ENCODE measurements at regions not wholly inside any gene's neighbourhood (a gene's known extent, or its start where the extent isn't known, plus 50 kb on each side); places are given as distances from the start of the nearest gene placed in this dataset.

DNA sequence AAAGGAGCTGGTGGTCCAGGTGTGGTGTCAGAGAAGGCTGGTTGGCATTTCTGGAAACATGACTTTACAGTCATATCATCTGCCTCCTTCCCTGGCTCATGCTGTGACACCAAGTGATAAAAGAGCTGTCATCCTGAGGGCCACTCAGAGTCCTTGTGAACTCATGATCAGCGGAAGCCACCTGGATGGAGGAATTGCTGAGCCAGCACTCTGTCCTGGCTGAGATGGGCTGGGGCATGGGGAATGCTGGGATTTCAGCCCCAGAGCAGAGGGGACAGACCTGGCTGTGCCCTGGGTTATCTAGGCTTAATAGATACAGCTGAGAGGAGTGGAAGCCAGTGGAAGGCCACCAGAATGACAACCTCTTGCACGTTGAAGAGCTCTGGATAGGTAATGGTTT is 214.3 kb downstream of the DHX35 start:
- no peak for DNase-seq (ENCODE audit: low read depth in 4 of 4, low spot score in 3 of 4)

DNA sequence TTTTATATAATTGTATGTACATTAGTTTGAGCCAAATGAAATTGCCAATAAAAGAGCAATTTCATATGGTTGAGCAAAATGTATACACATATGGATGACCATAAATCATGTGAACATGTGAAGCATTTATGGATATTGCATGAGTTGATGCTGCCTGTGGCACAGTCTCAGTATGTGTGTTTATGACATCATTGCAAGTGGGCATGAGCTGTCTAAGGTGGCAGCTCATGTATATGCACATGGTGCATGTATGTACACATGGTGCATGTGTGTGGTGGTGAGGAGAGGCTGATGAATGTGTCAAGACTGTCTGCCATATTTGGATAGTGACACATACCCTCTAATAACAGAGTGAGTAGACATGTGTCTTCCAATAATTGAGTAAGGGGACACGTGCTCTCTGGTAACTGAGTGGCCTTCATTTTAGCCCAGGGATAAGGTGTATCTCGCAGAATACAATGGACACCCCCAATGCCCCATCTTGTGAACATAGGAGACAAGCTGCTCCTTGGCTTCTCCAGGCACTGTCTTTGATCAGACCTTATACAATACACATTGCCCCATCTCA is 208.8 kb downstream of the DHX35 start:
- no peak for DNase-seq (ENCODE audit: low read depth in 4 of 4, low spot score in 3 of 4)

DNA sequence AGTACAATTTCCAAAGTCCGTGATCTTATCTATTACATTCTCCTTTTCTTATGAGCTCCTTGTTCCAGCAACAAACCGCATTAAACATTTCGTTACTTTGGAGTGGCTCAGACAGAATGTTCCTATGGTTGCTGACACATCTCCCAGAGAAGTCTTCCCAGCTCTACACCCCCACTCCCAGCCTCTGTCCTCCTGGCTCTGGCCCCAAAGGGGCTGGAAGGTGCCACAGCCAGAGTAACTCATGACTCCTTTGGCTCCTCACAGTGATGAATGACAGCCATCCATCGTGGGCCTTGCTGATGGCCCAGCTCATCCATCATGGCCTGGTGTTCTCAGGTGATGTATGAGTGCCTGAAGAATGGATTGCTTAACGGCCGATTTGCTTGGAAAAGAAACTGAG is 203.0 kb downstream of the DHX35 start:
- no peak for DNase-seq (ENCODE audit: low read depth in 4 of 4, low spot score in 3 of 4)

DNA sequence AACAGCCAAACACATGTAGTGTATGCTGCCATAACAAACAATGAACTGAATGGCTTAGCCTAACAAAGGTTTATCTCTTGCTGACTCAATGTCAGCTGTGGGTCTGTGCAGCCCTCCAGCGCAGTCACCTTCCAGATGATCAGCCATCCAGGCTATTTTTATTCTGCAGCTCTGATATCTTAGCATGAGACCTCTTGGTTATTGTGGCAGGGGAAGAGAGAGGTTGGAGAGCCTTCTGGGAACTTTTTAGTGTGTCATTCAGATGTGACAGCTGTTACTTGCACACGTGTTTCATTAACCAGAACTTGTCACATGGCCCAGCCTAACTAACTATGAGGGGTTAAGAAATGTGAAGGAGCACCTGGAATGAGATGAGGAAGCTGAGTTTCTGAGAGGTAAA is 202.5 kb downstream of the DHX35 start:
- no peak for DNase-seq (ENCODE audit: low read depth in 4 of 4, low spot score in 3 of 4)

DNA sequence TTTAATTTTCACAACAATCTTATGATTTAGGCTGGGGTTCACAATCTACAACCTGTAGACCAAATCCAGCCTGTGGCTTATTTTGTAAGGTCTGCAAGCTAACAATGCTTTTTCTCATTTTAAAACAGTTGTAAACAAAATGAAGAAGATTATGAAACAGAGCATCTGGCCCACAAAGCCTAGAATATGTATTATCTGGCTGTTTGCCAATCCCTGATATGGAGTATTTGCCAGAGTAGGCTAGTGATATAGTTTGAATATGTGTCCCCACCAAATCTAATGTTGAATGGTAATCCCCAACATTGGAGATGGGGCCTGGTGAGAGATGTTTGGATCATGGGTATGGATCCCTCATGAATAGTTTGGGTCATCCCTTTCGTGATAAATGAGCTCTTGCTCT is 201.8 kb downstream of the DHX35 start:
- no peak for DNase-seq (ENCODE audit: low read depth in 4 of 4, low spot score in 3 of 4)

DNA sequence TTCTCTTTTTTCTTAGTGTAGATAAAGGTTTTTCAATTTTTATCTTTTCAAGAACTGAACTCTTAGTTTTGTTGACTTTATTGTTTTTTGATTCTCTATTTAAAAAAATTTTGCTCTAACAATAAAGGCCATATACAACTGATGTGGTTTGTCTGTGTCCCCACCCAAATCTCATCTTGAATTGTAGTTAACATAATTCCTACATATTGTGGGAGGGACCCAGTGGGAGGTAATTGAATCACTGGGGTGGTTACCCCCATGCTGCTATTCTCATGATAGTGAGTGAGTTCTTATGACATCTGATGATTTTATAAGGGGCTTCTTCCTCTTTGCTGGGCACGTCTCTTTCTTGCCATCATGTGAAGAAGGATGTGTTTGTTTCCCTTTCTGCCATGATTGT is 199.8 kb downstream of the DHX35 start:
- no peak for DNase-seq (ENCODE audit: low read depth in 4 of 4, low spot score in 3 of 4)

DNA sequence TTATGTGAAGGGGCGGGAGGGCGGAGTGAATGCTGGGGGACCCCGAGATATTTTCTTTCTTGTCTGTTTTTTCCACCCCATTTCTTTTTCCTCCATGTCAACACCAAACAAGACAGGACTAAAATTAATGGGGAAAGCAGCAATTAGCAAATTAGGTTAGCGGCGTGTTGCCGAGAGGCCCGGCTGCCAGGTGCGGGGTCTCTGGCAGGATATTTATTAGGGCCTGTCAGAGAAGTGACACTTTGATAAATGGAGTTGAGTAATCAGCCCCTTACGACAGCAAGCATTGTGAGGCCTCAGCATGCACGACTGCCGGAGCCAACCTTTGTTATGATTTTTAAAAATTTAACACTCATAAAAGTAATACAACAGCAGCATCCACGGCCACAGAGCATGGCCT is 193.8 kb downstream of the DHX35 start:
- DNase-seq (ENCODE audit: low read depth in 4 of 4, low spot score in 3 of 4): no peak

DNA sequence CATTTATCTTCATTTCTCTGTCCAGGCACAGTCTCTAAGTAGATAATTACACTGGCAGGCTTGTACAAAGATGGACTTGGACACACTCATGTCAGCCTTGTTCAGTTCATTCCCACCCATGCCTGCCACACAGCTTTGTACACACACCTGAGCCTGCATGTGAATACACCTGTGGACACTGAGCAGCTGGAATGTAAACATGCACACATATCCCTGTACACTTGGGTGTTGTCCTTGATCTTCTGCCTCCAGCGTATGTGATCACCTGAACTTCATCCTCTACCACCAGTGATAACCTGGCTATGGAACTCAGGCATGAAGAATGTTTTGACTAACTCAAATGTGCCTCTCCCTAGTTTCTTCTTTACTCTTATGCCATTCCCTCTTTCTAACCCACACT is 190.6 kb downstream of the DHX35 start:
- no peak for DNase-seq (ENCODE audit: low read depth in 4 of 4, low spot score in 3 of 4)

DNA sequence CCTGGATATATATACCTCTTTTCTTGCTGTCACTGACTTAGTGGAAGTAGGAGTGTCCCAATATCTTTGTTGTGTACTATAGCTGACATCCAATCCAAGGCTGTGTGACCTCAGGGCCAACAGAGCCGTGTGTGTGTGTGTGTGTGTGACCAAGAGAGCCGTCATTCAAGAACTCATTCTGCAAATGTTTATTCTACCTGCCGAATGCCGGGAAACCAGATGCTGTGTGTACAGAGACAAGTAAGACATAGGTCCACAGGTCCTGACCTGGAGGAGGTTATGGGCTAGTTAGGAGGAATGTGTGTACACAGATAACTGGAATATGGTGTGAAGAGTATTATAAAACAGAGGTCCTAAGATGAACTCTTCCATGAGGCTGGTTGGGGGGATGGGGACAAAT is 190.0 kb downstream of the DHX35 start:
- peak in 3 of 4 donors; percentile 9 to 48 (median 43) for DNase-seq (ENCODE audit: low read depth in 4 of 4, low spot score in 3 of 4)

DNA sequence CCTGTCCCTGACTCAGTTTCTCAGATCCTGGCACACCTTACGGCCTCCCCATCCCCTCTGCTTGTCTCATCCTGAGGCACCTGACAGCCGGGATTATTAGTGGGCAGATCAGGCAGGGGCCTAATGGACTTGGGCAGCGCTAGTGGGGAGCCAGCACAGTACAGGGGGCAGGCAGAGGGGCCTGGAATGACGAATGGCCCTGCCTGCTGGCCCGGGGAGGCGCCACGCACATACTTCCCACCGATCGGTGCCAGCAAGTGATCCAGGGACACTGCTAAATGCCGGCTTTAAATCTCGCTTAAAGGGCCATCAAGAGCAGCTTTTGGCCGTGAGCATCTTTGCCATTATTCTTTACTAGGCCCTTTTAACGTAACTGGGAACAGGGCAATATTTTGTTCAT is 188.4 kb downstream of the DHX35 start:
- no peak for DNase-seq (ENCODE audit: low read depth in 4 of 4, low spot score in 3 of 4)

DNA sequence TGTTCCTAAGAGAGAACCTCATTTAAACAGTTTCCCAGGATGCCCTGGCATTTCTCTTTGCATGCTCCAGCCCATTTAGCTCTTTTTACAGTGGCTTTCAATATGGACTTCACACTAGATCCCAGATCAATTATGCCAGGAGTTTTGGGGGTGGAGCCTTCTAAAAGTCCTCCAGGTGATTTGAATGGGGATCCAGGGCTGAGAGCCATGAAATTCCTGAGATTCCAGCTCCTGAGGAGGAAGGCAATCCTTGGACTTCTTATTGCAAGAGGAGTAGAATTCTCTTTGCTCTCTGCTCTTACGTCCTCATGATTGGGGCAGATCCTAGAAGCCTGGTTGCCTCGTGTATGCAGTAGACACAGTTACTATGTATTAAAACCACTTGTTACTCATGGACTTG is 184.2 kb downstream of the DHX35 start:
- no peak for DNase-seq (ENCODE audit: low read depth in 4 of 4, low spot score in 3 of 4)

DNA sequence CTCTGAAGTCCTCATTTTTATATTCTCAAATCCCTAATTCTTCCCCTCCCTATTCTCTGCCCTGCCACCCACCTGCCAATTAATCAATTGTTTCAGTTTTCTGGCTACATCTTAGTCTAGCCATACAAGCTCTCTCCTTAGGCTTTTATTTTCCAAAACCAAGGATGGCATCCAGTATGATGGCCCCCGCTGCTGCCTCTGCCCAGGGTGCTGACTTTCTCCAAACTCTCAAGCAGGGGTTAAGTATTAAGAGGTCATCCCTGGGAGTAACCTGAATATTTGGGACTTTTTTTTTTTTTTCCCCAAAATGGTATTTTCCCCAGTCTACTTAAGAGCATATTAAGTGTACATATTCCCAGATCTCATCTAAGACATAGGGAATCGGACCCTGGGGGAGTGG is 183.8 kb downstream of the DHX35 start:
- DNase-seq (ENCODE audit: low read depth in 4 of 4, low spot score in 3 of 4): no peak

DNA sequence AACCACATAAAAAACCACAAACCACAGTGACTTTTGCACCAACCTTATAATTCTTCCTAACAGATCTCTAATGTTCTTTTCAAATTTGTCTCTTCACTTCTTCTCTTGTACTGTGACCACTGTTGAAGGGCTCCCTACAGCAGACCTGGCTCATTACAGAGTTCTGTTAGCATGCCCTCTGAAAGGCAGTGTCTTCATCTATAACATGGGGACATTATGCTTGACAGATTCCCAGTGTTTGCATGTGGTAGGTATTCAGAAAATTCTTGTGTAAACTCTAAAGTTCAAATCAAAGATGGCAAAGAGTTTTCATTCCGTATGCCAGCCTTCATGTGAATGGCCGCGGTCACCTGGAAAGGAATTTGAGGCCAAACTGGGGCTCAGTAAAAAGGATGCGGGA is 182.6 kb downstream of the DHX35 start:
- no peak for DNase-seq (ENCODE audit: low read depth in 4 of 4, low spot score in 3 of 4)

DNA sequence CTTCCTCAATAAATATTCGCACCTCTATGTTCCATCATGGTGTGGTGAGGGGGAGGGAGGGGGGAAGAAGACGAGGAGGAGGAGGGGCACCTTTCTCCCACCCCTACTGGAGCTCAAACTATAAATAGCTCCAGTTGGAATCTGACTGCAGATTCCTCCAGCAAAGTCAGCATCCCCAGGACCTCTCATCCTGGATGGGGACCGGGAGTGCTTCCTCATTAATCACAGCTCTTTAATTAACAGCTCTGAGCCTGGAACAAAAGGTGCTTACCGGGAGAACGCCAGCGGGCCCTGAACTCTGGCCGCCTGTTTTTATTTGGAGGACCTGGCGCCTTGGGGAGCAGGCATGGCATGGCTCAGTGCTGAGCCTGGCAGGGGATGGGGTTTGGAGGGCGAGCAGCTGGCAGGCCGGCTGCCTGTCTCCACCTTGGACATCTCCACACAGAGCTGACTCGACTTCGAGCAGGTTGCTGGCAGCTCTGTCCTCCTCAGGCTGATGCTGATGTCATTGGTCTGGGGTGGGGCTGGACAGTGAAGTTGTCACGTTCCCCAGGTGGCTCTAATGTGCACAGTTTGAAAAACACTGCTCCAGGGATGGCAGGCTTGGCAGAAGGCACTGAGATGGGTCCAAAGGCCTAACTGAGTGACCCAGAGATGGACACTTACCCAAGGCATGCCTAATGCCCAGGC is 180.4 kb downstream of the DHX35 start:
- DNase-seq (ENCODE audit: low read depth in 4 of 4, low spot score in 3 of 4): no peak

DNA sequence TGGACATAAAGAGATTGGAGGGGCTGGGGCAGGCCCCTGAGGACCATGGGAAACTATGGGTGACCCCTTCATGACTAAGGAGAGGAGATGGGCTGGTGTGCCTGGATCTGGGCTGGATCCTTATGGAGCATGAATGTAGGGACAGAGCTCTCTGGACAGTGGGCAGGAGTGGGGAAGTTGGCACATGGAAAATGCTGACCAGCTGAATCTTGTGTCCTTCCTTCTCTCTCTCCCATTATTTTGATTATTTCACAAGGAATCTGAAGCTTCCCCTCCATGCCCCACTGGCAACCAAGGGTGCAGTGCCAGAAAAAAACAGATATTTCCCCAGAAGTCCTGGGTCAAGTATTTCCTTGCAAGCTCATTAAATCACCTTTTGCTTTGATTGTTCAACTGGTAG is 175.2 kb downstream of the DHX35 start:
- DNase-seq (ENCODE audit: low read depth in 4 of 4, low spot score in 3 of 4): no peak

DNA sequence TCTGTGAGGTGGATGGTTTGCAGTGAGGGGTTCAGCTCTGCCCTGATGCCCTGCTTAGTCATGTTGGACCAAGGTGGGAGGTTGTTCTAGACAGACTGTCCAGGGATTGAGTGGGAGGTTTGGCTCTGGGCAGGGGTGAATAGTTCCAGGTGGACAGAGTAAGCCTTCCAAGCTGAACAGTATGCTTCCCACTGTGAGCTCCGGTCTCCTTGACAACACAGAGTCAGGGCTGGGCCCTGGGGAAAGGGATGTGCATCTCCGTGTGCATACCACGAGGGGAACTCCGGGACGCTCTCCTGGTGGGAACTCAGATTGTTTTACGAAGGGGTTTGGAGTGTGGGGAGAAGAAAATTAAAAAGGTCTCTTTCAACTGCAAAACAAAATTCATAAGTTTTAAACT is 174.7 kb downstream of the DHX35 start:
- no peak for DNase-seq (ENCODE audit: low read depth in 4 of 4, low spot score in 3 of 4)

DNA sequence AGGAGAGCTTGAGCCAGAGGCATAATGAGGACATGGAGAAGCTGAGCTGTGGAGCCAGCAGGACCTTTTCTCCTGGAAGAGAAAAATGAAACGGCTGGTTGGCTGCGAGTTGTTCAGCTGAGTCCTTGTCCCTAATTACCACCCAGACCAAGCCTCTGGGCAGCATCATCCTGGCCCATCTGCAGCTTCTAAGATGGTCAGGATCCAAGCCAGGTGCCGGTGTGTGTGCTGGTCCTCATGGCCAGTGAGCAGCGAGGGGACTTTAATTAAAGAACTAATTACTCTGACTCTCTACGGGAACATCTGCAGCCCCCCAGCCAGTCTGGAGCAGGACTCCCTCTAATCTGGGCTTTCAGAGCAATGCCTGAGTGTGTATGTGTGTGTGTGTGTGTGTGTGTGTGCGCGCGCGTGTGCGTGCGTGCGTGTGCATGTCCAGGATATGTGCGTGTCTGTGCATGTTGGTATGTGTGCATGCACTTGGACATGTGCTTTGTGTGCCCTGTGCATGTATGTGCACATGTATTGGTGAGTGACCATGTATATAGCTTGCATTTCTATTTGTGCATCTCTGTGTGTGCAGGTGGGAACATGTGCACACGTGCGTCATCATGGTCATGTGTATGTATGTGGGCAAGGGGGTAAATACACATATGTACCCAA is 173.9 kb downstream of the DHX35 start:
- no peak for DNase-seq (ENCODE audit: low read depth in 4 of 4, low spot score in 3 of 4)

DNA sequence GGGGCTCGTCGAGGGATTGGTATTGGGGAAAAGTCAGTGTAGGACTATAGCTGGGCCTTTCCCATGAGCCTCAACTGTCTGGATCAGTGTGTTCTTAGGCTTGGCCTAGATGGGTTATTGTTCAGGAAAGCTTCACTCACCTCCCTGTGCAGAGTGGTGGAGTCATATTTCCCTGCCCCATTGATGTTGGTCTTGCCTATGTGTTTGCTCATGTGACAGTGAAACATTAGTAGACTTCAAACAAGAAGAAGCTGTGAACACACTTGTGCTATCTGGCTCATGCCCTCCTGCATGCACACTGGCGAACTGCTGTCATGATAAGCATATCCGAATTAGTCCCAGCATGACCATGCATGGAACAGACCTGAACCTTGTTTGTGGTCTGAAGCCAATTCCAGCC is 171.1 kb downstream of the DHX35 start:
- no peak for DNase-seq (ENCODE audit: low read depth in 4 of 4, low spot score in 3 of 4)

DNA sequence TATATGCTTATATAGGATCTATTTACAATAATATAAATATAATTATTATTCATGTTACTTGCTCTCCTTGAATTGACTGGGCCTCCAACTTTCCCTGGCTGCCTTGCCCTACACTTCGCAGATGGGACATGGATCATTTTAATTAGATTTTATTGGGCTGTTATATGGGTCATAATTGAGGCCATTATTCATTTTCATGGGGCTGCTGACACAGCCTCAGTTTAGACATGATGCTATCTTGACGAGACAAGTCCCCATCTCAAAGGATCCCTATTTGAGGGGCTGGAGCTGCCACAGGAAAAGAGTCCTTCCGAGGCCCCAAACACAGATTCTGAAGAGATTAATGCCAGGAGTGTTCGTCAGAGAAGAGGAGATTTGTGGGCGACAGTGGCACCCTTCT is 170.4 kb downstream of the DHX35 start:
- no peak for DNase-seq (ENCODE audit: low read depth in 4 of 4, low spot score in 3 of 4)

DNA sequence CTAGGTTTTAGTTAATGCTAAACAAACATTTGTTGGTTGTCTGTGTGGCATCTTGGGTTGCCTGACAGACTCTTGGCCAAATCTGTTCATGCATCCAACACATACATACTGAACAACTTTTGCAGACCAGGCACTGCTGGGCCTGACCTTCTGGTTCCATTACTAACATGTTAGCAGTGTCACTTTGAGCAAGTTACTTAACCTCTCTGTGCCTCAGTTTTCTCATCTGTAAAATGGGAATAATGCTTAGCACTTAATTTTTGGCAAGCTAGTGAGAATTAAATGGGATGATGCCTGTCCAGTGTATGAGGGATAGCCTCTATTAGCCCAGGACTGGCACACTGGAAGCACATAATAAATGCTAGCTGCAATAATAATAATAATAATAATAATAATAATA is 169.9 kb downstream of the DHX35 start:
- no peak for DNase-seq (ENCODE audit: low read depth in 4 of 4, low spot score in 3 of 4)

DNA sequence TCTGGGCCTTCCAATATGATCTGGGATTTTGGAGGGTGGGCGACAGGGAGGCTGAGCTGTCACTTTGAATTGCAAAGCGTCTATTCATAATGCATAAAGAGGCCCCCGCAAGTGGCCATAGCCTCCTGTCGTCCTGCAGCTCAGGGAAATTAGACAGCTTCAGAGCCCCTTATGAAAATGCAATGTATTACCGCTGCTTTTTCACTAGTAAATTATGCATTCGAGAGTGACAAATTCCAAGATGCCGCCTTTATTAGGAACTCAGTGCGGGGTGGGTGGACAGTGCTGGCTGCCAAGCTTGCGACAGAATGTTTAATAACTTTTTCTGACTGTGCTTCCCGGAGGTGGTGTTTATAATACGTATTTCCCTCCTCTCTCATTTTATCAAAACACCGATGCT is 168.5 kb downstream of the DHX35 start:
- DNase-seq (ENCODE audit: low read depth in 4 of 4, low spot score in 3 of 4): no peak

DNA sequence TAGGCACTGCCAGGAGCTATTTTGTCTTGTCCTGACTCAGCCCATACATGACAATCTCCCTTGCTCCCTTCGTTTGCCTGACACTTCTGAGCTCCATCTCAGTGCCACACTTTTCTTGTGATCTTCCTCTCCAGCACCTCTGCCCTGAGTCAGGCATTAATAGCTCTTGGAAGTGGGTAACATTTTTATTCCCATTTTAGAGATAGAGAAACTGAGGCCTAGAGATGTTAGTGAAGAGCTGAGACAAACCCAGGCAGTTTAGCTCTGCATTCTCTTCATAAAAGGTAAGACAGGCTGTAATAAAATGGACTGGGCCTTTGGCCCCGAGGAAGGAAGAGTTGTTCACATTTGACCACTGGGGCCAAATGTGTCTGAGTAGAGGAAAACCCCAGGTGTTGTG is 167.4 kb downstream of the DHX35 start:
- DNase-seq (ENCODE audit: low read depth in 4 of 4, low spot score in 3 of 4): no peak
